K562 (cell line): ENCODE measurements at regions not wholly inside any gene's neighbourhood (a gene's known extent, or its start where the extent isn't known, plus 50 kb on each side); places are given as distances from the start of the nearest gene placed in this dataset.

Experiments
- EZH2 ChIP-seq: IDR thresholded peaks from 2 replicates; pipeline ENCODE4 v1.6.1; 2012; ENCODE audit warnings: low read depth, mild to moderate bottlenecking, inconsistent platforms, low read length, borderline replicate concordance
- FOXK1 ChIP-seq: sonication (generic); formaldehyde crosslinking; IDR thresholded peaks from 2 replicates; pipeline ENCODE4 v1.8.0; 2022; ENCODE audit warnings: missing genetic modification reagents, mild to moderate bottlenecking, borderline replicate concordance
- FOXM1 ChIP-seq, 2 experiments: fragments of 450-650 bp in 1 of 2; sonication (generic) in 1 of 2; formaldehyde crosslinking in 1 of 2; IDR thresholded peaks; 2 replicates each; pipeline versions ENCODE4 v1.6.1 to v1.9.0; 2017 to 2022; ENCODE audit warnings: low read depth in 2 of 2, mild to moderate bottlenecking in 2 of 2, missing genetic modification reagents in 1 of 2, moderate library complexity in 1 of 2
- GTF2F1 ChIP-seq: IDR thresholded peaks from 2 replicates; pipeline ENCODE4 v1.6.1; 2011; ENCODE audit warnings: low read depth, low read length, improper control_type of control experiment
- MAX ChIP-seq: sonication (generic); formaldehyde crosslinking; IDR thresholded peaks from 2 replicates; pipeline ENCODE4 v1.9.0; 2022; ENCODE audit warnings: mild to moderate bottlenecking, missing genetic modification reagents
- MGA ChIP-seq: fragments of 450-650 bp; IDR thresholded peaks from 2 replicates; pipeline ENCODE4 v1.6.1; 2016; ENCODE audit warnings: mild to moderate bottlenecking, moderate library complexity
- POLR2A ChIP-seq: fragments of 450-650 bp; conservative IDR thresholded peaks from 2 replicates; pipeline ENCODE4 v1.6.1; 2016
- RAD51 ChIP-seq: fragments of 450-650 bp; IDR thresholded peaks from 2 replicates; pipeline ENCODE4 v1.7.1; 2016; ENCODE audit warnings: low read depth, mild to moderate bottlenecking, borderline replicate concordance
- RB1 ChIP-seq: fragments of 450-650 bp; IDR thresholded peaks from 2 replicates; pipeline ENCODE4 v1.6.1; 2017; ENCODE audit warnings: low read depth, mild to moderate bottlenecking
- RNF219 ChIP-seq: fragments of 250-450 bp; sonication (Bioruptor Pico); IDR thresholded peaks from 2 replicates; pipeline ENCODE4 v1.5.0; 2022; ENCODE audit warnings: mild to moderate bottlenecking
- SMAD1 ChIP-seq: fragments of 150-350 bp; IDR thresholded peaks from 2 replicates; pipeline ENCODE4 v1.6.1; 2014; ENCODE audit warnings: low read length, low read depth; ENCODE audit not compliant: partially characterized antibody

GRCh38 chr20:39227416-39227815, 265.3 kb downstream of the DHX35 start:
- TF ChIP-seq SMAD1 (no peak), GTF2F1 (no peak), MGA (no peak), RNF219 (CRISPR knock-in tag) (no peak), EZH2 (no peak), RB1 (no peak), MAX (CRISPR knock-in tag) (no peak), POLR2A (no peak), FOXK1 (CRISPR knock-in tag) (no peak), RAD51 (no peak), FOXM1 (IDR thresholded peaks at IDR 0.05; ENCODE audit: low read depth) (no peak), FOXM1 (CRISPR knock-in tag; IDR thresholded peaks at IDR 0.05; ENCODE audit: low read depth) (no peak)
